ENCODE measurements at regions not wholly inside any gene's neighbourhood (a gene's known extent, or its start where the extent isn't known, plus 50 kb on each side); places are given as distances from the start of the nearest gene placed in this dataset.
"Not testable (repeated sequence)": the region's sequence is repeated elsewhere in the genome, so short reads cannot be mapped to it uniquely, and the experiment has no call there.

DNA sequence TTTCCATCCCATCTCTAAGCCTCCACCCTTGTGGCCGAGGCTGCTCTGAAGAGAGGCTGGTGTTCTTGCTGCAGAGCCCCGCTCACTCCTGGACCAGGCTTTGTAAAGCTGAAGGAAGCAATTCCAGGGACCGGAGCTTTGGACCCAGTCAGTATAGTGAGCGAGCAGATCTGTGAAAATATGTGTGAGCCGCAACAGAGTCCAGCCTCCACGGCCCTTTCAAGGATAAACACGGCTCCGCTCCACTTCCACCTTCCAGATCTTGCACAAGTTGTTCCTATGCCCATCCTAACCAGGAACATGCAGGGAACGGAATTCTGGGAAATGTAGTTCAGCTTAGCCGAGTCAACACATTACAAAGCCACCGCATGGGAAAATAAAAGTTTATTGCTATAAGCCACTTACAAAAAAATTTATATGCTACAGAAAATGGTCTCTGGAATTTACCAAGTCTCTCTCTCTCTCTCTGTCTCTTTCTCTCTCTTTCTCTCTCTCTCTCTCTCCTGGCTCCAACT is 151.7 kb upstream of the ZNF521 start:
- intact Hi-C loops (cut with micrococcal nuclease) = no loop called here

DNA sequence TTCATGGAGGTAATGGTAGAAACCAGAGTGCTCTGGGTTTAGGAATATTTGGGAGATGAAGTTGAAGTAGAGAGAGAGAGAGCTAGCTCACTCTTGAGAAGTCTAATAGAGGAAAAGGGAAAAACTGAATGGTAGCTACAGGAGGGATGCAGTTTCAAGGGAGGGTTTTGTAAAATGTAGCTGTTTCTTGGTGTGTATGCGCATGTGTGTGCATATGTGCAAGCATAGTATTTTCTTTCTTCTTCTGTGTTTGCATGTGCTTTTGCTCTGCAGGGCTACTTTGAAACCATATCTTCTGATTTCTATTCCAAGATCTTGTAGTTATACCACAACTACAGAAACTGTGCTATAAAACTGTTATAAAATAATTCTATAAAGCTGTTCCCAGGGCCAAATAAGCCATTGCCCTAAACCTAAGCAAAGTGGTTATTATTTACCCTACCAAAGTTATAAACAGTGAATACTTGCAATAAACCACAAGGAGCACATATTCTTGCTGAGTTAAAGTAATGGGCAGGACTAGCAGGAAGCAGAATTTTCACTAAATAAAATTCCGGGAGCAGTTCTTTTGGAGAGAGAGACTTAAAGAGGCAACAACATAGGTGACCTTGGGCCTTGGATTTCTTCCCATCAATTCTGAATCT is 145.3 kb upstream of the ZNF521 start:
- intact Hi-C loops (cut with micrococcal nuclease) = no loop called here

GRCh38 chr18:25496544-25496943 is 144.6 kb upstream of the ZNF521 start:
- intact Hi-C loops (cut with micrococcal nuclease) = no loop called here

GRCh38 chr18:25495606-25496005 is 143.6 kb upstream of the ZNF521 start:
- intact Hi-C loops (cut with micrococcal nuclease) = no loop called here

DNA sequence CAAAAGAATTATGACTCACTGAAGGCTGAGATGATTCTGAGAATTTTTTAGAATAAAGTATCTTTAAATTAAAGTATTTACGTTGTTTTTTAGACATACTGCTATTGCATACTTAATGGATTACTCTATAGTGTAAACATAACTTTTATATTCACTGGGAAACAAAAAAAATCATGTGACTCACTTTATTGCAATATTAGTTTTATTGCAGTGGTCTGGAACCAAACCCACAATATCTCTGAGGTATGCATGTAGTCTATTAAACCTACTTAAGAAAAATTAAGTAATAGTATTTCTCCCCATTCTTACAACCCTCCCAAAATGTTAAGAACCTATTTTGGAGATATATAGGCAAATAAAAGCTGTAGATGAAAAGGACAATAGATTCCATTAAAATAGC is 142.9 kb upstream of the ZNF521 start:
- intact Hi-C loops (cut with micrococcal nuclease) = no loop called here

DNA sequence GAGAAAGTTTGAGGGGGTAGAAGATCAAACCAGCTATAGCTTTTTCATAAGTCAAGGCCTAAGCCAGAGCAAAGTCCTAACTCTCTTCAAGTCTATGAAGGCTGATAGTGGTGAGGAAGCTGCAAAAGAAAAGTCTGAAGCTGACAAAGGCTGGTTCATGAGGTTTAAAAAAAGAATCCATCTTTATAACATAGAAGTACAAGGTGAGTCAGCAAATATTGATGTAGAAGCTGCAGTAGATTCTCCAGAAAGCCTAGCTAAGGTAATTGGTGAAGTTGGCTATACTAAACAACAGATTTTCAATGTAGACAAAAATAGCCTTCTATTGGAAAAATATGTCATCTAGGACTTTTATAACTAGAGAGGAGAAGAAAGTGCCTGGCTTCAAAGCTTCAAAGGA is 141.4 kb upstream of the ZNF521 start:
- intact Hi-C loops (cut with micrococcal nuclease) = no loop called here

GRCh38 chr18:25490316-25490715 is 138.3 kb upstream of the ZNF521 start:
- intact Hi-C loops (cut with micrococcal nuclease) = no loop called here

DNA sequence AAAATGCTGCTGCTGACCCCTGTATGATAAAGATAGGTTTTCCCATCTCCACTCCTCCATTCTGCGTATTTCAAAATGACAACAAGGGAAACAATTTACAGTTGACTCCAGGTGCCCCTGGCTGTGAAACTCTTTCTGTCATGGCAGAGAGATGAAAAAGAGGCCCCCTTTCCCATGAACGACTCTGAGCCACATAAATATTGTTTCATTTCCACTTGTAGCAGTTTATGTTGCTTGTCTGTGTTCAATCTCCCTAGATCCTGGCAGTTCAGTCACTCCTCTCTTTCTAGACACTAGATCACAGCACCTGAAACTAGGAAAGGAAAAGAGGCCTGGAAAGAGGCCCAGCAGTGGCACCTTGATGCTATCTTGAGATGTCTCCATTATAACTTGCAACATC is 121.0 kb upstream of the ZNF521 start:
- intact Hi-C loops (cut with micrococcal nuclease) = no loop called here

DNA sequence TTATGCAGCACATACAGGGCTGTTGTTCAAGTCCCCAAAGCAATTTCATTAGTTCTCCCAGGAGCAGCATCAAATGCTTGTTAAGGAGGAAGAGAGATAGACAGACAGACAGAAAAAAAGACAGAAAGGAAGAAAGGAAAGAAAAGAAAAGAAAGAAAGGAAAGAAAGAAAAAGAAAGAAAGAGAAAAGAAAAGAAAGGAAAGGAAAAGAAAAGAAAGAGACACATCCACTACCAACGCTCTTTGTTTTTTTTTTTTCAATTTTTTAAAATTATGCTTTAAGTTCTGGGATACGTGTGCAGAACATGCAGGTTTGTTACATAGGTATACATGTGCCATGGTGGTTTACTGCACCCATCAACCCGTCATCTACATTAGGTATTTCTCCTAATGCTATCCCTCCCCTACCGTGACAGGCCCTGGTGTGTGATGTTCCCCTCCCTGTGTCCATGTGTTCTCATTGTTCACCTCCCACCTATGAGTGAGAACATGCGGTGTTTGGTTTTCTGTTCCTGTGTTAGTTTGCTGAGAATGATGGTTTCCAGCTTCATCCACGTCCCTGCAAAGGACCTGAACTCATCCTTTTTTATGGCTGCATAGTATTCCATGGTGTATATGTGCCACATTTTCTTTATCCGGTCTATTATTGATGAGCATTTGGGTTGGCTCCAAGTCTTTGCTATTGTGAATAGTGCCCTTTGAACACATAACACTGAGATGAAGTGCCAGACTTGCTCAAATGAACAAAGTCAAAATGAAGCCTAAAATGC is 119.0 kb upstream of the ZNF521 start:
- intact Hi-C loops (cut with micrococcal nuclease) = not testable (repeated sequence)

- intact Hi-C loops (cut with micrococcal nuclease) = no loop called here
Measured at GRCh38 chr18:25470062-25470461, 118.1 kb upstream of the ZNF521 start.

- intact Hi-C loops (cut with micrococcal nuclease) = no loop called here
Measured at GRCh38 chr18:25469489-25469888, 117.5 kb upstream of the ZNF521 start.

DNA sequence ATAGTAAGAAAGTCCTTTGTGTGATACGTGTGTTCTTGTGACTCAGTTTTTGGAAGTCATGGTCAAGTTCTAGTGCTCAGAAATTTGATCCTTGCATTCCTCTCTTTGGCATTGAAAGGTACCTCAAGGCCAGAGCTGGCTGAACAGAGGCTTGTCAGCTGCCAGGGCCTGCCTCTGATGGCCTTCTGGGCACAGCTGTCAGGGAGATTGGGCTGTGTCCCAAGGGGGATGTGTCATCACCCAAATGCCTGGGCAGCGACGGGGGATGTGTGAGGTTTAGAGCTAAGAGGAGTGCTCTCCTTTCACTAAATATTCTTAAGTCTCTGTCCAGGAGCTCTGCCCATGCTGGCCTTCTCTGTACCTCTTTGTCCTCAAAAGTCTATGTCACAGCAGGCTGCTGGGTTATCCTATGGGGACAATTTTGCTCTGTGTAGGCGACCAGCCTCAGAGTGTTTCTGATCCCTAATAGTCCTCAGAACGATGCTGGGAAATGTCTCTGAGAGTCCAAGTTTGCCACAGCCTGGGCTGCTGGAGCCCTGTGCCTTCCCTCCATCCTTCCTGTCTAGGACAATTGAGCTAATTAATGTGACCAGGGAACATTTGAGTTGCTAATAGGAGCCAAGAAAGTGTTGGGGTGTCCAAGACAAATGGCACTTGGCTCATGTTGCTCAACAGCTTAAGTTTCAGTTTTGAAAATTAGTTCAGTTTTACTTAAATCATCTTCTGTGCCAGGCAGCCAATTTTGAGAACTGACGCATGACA is 115.4 kb upstream of the ZNF521 start:
- intact Hi-C loops (cut with micrococcal nuclease) = no loop called here

DNA sequence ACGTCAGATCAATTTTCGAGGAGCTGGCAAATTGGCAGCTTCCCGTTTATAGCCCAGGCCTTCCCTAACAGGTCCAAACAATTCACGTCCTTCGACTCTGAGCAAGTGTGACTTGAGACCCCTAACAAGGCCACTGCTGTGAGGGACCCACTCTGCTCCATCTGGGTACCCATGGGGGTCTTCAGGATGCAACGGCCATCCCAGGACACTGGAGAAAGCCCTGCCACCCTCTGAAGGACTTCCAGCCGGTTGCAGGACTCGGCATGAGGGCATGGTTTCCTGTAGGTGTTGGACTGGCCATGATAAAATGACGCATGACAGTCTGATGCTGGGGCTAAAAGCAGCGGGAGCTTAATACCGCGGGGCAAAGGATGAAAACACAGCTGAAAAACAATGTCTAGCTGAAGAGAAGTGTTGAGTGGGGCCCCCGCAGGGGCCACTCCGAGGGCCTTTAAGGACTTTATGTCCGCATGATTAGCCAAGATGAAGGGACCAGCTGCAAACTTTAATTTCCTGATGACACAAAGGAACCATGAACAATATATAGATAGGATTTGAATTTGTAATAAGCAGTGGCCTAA is 113.3 kb upstream of the ZNF521 start:
- intact Hi-C loops (cut with micrococcal nuclease) = no loop called here

DNA sequence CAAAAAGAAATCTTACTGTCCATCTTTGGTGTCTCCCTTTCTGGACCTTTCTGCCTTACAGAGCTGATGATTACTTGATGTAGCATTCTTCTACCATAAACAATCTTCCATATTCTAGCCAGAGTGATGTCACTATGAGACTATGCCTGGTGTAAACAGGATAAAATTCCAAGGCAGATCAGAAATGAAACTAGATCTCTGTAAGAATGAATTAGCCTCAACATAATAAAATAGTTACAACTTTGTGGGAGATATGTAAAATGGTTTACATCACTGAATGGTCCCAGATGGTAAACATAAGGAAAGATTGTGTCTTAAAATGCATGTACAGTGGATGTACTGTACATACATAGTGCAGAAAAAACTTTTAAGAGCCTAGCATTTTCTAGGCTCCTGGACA is 112.3 kb upstream of the ZNF521 start:
- intact Hi-C loops (cut with micrococcal nuclease) = no loop called here

GRCh38 chr18:25463726-25464125 is 111.8 kb upstream of the ZNF521 start:
- intact Hi-C loops (cut with micrococcal nuclease) = no loop called here

- intact Hi-C loops (cut with micrococcal nuclease) = no loop called here
Measured at GRCh38 chr18:25459814-25460213, 107.8 kb upstream of the ZNF521 start.

DNA sequence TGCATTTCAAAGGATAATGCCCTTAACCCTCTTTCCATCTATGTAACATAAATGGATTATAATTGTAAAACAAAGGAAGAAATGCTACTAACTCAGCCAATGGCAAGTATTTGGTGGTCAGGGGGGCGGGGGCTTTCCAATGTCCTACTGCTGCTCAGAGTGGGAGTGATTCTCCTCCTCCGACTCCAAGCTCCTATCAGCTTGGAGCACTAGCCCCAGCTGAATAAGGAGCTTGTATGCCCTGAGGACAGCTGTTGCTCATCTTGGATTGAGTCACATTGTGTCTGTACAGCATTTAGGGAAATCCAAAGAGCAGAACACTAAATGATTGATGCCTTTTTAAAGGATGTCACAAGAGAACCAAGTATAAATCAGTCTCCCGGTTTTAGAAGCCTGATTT is 105.6 kb upstream of the ZNF521 start:
- intact Hi-C loops (cut with micrococcal nuclease) = no loop called here

DNA sequence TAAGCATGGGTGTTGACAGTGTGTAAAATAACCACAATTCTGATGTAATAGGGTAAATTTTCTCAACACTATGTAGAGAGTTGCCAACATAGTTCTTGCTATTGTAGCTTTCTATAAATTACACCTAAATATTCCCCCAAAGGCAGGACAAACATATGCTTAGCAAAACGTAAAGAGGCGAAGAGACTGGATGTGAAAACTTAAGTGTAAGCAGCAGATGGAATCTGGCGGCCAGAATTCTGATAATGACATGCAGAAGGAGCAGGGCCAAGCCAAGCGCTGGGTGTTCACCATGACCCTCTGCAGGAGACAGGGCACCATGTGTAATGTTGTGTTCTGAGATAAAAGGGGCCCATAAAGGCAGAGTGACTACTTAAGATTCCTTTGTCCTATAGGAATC is 105.2 kb upstream of the ZNF521 start:
- intact Hi-C loops (cut with micrococcal nuclease) = no loop called here

DNA sequence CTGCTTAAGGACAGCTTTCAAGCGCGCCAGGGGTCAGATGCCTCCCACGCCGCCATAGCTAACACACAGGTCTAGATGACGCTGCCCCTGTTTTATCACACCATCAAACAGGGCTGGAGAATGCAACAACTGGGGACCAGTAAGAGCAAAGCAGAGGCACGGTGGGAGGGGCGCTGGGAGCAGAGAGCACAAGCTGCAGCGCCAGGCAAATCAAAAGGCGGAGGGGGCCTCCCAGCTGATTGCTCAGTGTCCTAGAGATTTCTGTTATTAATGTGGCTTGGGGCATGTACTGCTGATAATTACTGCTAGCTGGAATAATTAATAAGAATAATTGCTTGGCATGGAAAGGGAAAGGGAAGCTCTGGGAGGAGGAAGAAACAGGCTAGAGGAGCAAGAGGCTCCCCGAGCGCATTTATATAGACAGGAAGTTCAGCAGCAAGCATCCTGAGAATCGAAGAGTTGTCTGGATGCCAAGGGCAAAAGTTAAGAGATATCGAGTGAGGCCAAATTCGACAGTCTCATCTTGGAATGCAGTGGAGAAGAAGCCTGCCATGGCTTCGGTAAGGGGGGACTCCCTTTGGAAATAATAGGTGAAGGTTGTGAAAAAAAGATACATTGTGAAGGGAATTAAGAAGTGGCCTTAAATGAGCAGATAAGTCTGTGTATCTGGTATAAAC is 104.5 kb upstream of the ZNF521 start:
- intact Hi-C loops (cut with micrococcal nuclease) = no loop called here

GRCh38 chr18:25455646-25456045 is 103.7 kb upstream of the ZNF521 start:
- intact Hi-C loops (cut with micrococcal nuclease) = no loop called here

- intact Hi-C loops (cut with micrococcal nuclease) = no loop called here
Measured at GRCh38 chr18:25455159-25455558, 103.2 kb upstream of the ZNF521 start.

Data from T-helper 1 cell treated with Interleukin-12 subunit alpha and Interleukin-12 subunit beta and Interleukin-4 antibody, amounts not matched to agents 30 ng/mL and 1 ng/mL, for 36 hours (primary cell).